GM18517 (cell line): ENCODE measurements at regions not wholly inside any gene's neighbourhood (a gene's known extent, or its start where the extent isn't known, plus 50 kb on each side); places are given as distances from the start of the nearest gene placed in this dataset.
"Not testable (repeated sequence)": the region's sequence is repeated elsewhere in the genome, so short reads cannot be mapped to it uniquely, and the experiment has no call there.

ENCODE experiments used
- ATAC-seq: cut with Tn5 transposase; IDR thresholded peaks from one replicate; pipeline ENCODE4 v1.9.1; 2021; ENCODE audit warnings: mild to moderate bottlenecking, moderate library complexity; ENCODE audit not compliant: unreplicated experiment

DNA sequence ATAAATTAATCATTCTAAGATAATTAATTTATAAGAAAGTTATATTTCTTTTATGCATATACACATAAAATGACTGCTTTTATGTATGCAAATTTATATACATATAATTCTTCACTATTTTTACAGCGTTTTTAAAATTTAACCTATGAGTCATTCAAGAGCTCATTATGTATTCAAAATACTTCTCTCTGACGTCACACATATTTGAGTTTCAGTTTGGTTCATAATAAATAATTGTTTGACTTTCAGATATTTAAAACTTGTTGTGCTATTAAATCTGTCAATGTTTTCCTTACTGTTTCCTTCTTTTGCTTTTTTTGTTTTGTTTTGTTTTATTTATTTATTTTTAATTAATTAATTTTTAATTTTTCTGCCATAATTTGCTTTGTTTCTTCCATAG, 467.5 kb upstream of the ADGRB3 start:
- no peak for ATAC-seq

GRCh38 chr6:68160812-68161211, 474.3 kb upstream of the ADGRB3 start:
- ATAC-seq: not testable (repeated sequence)

- ATAC-seq: no peak
These were observed 474.7 kb upstream of the ADGRB3 start for GRCh38 chr6:68160348-68160747.

- ATAC-seq: peak; percentile 47
These were observed 475.6 kb upstream of the ADGRB3 start for GRCh38 chr6:68159433-68159832.

DNA sequence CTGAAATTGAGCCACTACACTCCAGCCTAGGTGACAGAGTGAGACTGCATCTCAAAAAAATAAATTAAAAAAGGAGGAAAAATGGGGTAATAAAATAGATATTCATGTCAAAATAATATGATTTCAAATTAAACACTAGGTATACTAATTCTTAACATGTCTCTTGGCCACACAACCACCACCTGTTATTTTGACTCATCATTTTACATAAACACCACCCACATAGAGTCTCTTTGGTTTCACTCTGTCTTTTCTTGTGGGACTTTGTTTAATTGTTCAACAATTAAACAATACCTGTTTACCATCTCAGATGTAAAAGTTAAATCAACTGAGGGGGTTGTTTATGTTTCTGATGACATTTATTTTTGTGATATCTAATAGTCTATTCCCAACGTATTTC, 476.8 kb upstream of the ADGRB3 start:
- ATAC-seq: peak; percentile 86

DNA sequence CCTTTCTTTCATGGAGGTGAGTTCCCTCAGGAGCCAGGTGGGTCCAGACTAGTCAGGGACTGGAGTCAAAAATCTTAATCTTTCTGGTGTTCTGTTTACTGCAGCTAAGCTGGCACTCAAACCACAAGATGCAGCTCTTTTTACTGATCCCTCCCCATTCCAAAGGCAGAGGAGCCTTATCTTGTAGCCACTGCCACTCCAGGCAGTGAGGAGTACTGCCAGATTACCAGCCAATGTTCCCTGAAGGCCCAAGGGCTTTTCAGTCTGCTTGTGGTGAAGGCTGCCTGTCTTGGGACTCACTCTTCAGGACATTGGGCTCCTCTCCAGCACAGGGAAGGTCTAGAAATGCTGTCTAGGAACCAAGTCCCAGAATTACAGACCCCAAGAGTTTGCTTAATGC, 490.4 kb upstream of the ADGRB3 start:
- ATAC-seq: no peak

DNA sequence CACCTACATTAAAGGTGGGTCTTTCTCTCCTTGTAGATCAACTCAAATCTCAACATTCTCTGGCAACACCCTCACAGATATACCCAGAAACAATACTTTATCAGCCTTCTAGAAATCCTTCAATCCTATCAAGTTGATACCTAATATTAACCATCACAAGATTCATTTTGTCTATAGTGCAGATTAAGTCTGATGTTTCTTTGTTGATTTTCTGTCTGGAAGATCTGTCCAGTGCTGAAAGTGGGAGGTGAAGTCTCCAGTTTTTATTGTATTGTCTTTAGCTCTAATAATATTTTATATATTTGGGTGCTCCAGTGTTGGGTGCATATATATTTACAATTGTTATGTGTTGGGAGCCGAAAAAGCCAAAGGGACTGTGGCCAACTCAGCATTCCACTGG, 493.9 kb upstream of the ADGRB3 start:
- ATAC-seq: no peak

- ATAC-seq: no peak
These were observed 496.0 kb upstream of the ADGRB3 start for GRCh38 chr6:68139130-68139529.

GRCh38 chr6:68134796-68135195, 500.3 kb upstream of the ADGRB3 start:
- ATAC-seq: no peak

- ATAC-seq: no peak
These were observed 506.9 kb upstream of the ADGRB3 start for GRCh38 chr6:68128211-68128610.

DNA sequence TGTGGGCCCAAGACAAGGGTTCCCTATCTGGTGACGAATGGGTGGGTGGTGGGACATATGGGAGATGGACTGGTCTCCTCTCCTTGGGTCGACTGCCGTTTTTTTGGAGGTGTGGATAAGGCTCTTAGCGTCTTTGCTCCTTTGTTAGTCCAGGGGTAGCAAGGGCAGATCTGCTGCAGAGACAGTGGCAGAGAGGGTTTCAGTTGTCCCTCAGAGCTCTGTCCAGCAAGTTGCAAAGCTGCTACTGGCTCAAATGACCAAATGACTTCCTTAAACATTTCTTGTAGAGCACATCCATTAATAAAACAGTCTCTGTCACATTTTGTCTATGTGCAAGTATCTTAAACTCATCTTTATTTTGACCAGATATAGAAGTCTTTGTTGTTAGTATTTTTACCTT, 508.0 kb upstream of the ADGRB3 start:
- ATAC-seq: no peak

- ATAC-seq: peak; percentile 99
These were observed 508.9 kb upstream of the ADGRB3 start for GRCh38 chr6:68126089-68126749.

GRCh38 chr6:68122975-68123374, 512.1 kb upstream of the ADGRB3 start:
- not testable (repeated sequence) for ATAC-seq

DNA sequence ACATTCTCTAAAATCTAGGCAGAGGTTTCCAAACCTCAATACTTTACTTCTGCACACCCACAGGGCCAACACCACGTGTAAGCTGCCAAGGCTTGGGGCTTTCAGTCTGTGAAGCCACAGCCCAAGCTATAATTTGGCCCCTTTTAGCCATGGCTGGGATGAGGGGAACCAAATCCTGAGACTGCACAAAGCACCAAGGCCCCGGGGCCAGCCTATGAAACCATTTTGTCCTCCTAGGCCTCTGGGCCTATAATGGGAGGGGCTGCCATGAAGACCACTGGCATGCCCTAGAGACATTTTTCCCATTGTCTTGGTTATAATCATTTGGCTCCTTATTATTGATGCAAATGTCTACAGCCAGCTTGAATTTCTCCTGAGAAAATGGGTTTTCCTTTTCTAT, 513.0 kb upstream of the ADGRB3 start:
- no peak for ATAC-seq

DNA sequence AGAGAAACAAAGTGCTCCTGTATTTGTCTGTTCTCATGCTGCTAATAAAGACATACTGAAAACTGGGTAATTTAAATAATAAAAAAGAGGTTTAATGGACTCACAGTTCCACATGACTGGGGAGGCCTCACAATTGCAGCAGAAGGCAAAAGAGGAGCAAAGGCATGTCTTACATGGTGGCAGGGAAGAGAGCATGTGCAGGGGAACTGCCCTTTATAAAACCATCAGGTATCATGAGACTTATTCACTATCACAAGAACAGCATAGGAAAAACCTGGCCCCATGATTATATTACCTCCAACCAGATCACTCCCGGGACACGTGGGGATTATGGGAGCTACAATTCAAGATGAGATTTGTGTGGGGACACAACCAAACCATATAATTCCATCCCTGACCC, 514.1 kb upstream of the ADGRB3 start:
- not testable (repeated sequence) for ATAC-seq

- ATAC-seq: no peak
These were observed 520.5 kb upstream of the ADGRB3 start for GRCh38 chr6:68114463-68115047.

- ATAC-seq: peak; percentile 92
These were observed 526.7 kb upstream of the ADGRB3 start for GRCh38 chr6:68108233-68108835.

DNA sequence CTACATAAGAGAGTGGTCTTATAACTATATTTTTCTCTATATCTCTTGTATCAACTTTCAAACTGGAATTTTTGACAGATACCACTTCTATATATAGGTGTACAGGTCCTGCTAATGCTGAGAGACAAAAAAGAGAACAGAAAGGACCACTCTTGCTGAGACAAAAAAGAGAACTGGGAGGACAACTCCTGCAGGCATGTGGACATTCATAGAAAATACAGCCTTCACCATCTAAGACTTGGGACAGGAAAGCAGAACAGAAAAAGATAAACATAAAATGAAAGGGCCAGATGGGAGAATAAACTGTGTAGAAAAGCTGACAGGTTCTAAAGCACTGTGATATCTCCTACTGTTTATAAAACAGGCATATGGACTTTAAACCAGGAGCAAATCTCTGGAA, 541.0 kb upstream of the ADGRB3 start:
- peak; percentile 88 for ATAC-seq

GRCh38 chr6:68087399-68088133, 547.5 kb upstream of the ADGRB3 start:
- ATAC-seq: peak; percentile 88

GRCh38 chr6:68086199-68086598, 548.9 kb upstream of the ADGRB3 start:
- peak; percentile 44 for ATAC-seq

DNA sequence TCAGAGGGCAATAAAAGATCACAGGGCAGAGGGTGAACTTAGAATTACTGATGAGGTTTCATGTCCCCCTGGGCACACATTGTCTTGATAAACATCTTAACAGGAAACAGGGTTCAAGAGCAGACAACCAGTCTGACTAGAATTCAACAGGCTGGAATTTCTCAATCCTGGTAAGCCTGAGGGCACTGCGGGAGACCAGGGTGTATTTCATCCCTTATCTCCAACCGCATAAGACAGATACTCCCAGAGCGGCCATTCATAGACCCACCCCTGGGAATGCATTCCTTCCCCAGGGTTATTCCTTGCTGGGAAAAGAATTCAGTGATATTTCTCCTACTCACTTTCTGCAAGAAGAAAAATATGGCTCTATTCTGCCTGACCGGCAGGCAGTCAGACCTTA, 549.5 kb upstream of the ADGRB3 start:
- ATAC-seq: not testable (repeated sequence)

GRCh38 chr6:68082086-68082485, 553.0 kb upstream of the ADGRB3 start:
- ATAC-seq: no peak
